Prostate gland (tissue), 2 donors: ENCODE measurements at regions not wholly inside any gene's neighbourhood (a gene's known extent, or its start where the extent isn't known, plus 50 kb on each side); places are given as distances from the start of the nearest gene placed in this dataset.

Experiments used
- DNase-seq: peaks from one replicate; pipeline ENCODE4 v3.0.0-alpha.2; 2019; ENCODE audit warnings: low spot score
- H3K27ac ChIP-seq, 2 donors: fragments of 200-600 bp; sonication (generic); 2 replicates each; pipeline ENCODE4 v1.5.1; 2017 to 2019
- H3K27me3 ChIP-seq: fragments of 200-600 bp; sonication (generic); replicated peaks from 2 replicates; pipeline ENCODE4 v1.5.1; 2019; ENCODE audit not compliant: insufficient read depth
- H3K36me3 ChIP-seq, 2 donors: fragments of 200-600 bp; sonication (generic); 1 replicate in 1 of 2; 2 replicates in 1 of 2; pipeline versions ENCODE4 v1.5.1 to v1.8.1; 2017 to 2019
- H3K4me1 ChIP-seq: fragments of 200-600 bp; sonication (generic); replicated peaks from 2 replicates; pipeline ENCODE4 v1.5.1; 2019
- H3K4me3 ChIP-seq, 2 donors: fragments of 200-600 bp; sonication (generic); 2 replicates each; pipeline ENCODE4 v1.5.1; 2017 to 2019
- H3K9me3 ChIP-seq: fragments of 200-600 bp; sonication (generic); 2 replicates; pipeline ENCODE4 v1.5.1; 2017
- CTCF ChIP-seq, 4 experiments: fragments of 200-600 bp in 2 of 4; fragments of 450-650 bp in 2 of 4; sonication (generic) in 2 of 4; IDR thresholded peaks; 1 replicate in 3 of 4; 2 replicates in 1 of 4; pipeline ENCODE4 v1.5.1; 2016 to 2019; ENCODE audit warnings: antibody characterized with exemption in 4 of 4, mild to moderate bottlenecking in 2 of 4, moderate library complexity in 2 of 4
- POLR2A ChIP-seq: fragments of 450-650 bp; IDR thresholded peaks from one replicate; pipeline ENCODE4 v1.6.1; 2016; ENCODE audit warnings: antibody characterized with exemption, mild to moderate bottlenecking
- POLR2AphosphoS5 ChIP-seq: sonication (generic); formaldehyde crosslinking; IDR thresholded peaks from one replicate; pipeline ENCODE4 v1.6.1; 2017; ENCODE audit warnings: antibody characterized with exemption
- WGBS: methylation state at CpG from one replicate; pipeline ENCODE4 v1.1.5; 2018; 5-methylcytosine and 5-hydroxymethylcytosine counted together
- intact Hi-C: fragments of 100-400 bp; cut with DNase I; formaldehyde crosslinking; loops from one replicate; pipeline ENCODE4 v1.14.2; 2022

GRCh38 chr4:183823434-183823833, 81.7 kb upstream of the STOX2 start:
- Histone ChIP-seq H3K9me3 (no peaks in the 10 kb centered on the region), H3K36me3 (no peaks in the 10 kb centered on the region), H3K27ac (no peak overlapping the region), H3K4me3 (no peak overlapping the region), H3K4me1 (no peaks in the 10 kb centered on the region), H3K27me3 (no peaks in the 10 kb centered on the region)
- 27% methylated on average over 7 of the region's 7 CpGs for WGBS
- DNase-seq, result no peak
- TF ChIP-seq POLR2AphosphoS5 (no peak), POLR2A (no peak), CTCF (IDR thresholded peaks at IDR 0.05) (no peak)
- intact Hi-C loops, result no loop called here

GRCh38 chr4:183825346-183825745, 79.8 kb upstream of the STOX2 start:
- no peak overlapping the region for H3K27ac ChIP-seq
- H3K9me3 ChIP-seq, result no peaks in the 10 kb centered on the region
- TF ChIP-seq POLR2A, result no peak
- no peak for TF ChIP-seq POLR2AphosphoS5
- TF ChIP-seq CTCF (IDR thresholded peaks at IDR 0.05), result no peak
- no peak overlapping the region for H3K4me3 ChIP-seq
- no peak for DNase-seq
- no peaks in the 10 kb centered on the region for H3K27me3 ChIP-seq
- no peaks in the 10 kb centered on the region for H3K36me3 ChIP-seq
- intact Hi-C loops, result no loop called here
- no peaks in the 10 kb centered on the region for H3K4me1 ChIP-seq
- 94% methylated on average over 18 of the region's 18 CpGs for WGBS

GRCh38 chr4:183826461-183826860, 78.6 kb upstream of the STOX2 start:
- no peaks in the 10 kb centered on the region for H3K36me3 ChIP-seq
- no peaks in the 10 kb centered on the region for H3K27me3 ChIP-seq
- H3K27ac ChIP-seq, result no peak overlapping the region
- no peaks in the 10 kb centered on the region for H3K4me1 ChIP-seq
- no peak for DNase-seq
- intact Hi-C loops, result no loop called here
- TF ChIP-seq POLR2AphosphoS5 (no peak), POLR2A (no peak), CTCF (IDR thresholded peaks at IDR 0.05) (no peak)
- no peak overlapping the region for H3K4me3 ChIP-seq
- 91% methylated on average over 10 of the region's 10 CpGs for WGBS
- no peaks in the 10 kb centered on the region for H3K9me3 ChIP-seq

GRCh38 chr4:183828125-183828524, 77.0 kb upstream of the STOX2 start:
- intact Hi-C loops, result no loop called here
- DNase-seq, result no peak
- WGBS, result 33% methylated on average over 6 of the region's 6 CpGs

GRCh38 chr4:183828839-183829238, 76.3 kb upstream of the STOX2 start:
- no peak for TF ChIP-seq POLR2A
- TF ChIP-seq CTCF (IDR thresholded peaks at IDR 0.05), result no peak
- TF ChIP-seq POLR2AphosphoS5, result no peak
- Histone ChIP-seq H3K9me3 (no peaks in the 10 kb centered on the region), H3K27ac (no peak overlapping the region), H3K36me3 (no peaks in the 10 kb centered on the region), H3K4me3 (no peak overlapping the region), H3K27me3 (no peaks in the 10 kb centered on the region), H3K4me1 (no peaks in the 10 kb centered on the region)
- intact Hi-C loops, result no loop called here
- no peak for DNase-seq
- 23% methylated on average over 3 of the region's 3 CpGs for WGBS

More at GRCh38 chr4:183828125-183828524, 77.0 kb upstream of the STOX2 start:
- no peaks in the 10 kb centered on the region for H3K4me1 ChIP-seq
- no peak overlapping the region for H3K27ac ChIP-seq
- H3K36me3 ChIP-seq, result no peaks in the 10 kb centered on the region
- no peaks in the 10 kb centered on the region for H3K9me3 ChIP-seq
- H3K27me3 ChIP-seq, result no peaks in the 10 kb centered on the region
- no peak overlapping the region for H3K4me3 ChIP-seq
- TF ChIP-seq CTCF (IDR thresholded peaks at IDR 0.05), result no peak
